Stimulated activated CD8-positive, alpha-beta memory T cell treated with anti-CD3 and anti-CD28 coated beads, Interleukin-4, amount 100 ng/mL, for 4 hours (primary cell): ENCODE measurements at regions not wholly inside any gene's neighbourhood (a gene's known extent, or its start where the extent isn't known, plus 50 kb on each side); places are given as distances from the start of the nearest gene placed in this dataset.

Experiments used
- DNase-seq, 2 donors: peaks; one replicate each; pipeline ENCODE4 v3.0.0-alpha.2; 2020; ENCODE audit warnings: low read depth in 2 of 2, low spot score in 1 of 2

GRCh38 chr13:58728126-58728525 lies 1096.6 kb downstream of the PCDH17 start:
- DNase-seq: no peak

GRCh38 chr13:58729361-58729760 lies 1097.8 kb downstream of the PCDH17 start:
- no peak for DNase-seq

- no peak for DNase-seq
Measured at GRCh38 chr13:58744686-58745085, 1113.1 kb downstream of the PCDH17 start.

- no peak for DNase-seq
Measured at GRCh38 chr13:58767566-58767965, 1136.0 kb downstream of the PCDH17 start.

GRCh38 chr13:58773280-58773859 lies 1141.8 kb downstream of the PCDH17 start:
- DNase-seq: no peak

- no peak for DNase-seq
Measured at GRCh38 chr13:58782736-58783135, 1151.2 kb downstream of the PCDH17 start.

- DNase-seq: no peak
Measured at GRCh38 chr13:58792854-58793253, 1161.3 kb downstream of the PCDH17 start.

GRCh38 chr13:58795715-58796114 lies 1164.2 kb downstream of the PCDH17 start:
- no peak for DNase-seq

GRCh38 chr13:58804832-58805231 lies 1173.3 kb downstream of the PCDH17 start:
- no peak for DNase-seq

- DNase-seq: no peak
Measured at GRCh38 chr13:58806401-58806800, 1174.9 kb downstream of the PCDH17 start.

- no peak for DNase-seq
Measured at GRCh38 chr13:58823701-58824100, 1192.2 kb downstream of the PCDH17 start.

GRCh38 chr13:58827904-58828303 lies 1196.4 kb downstream of the PCDH17 start:
- DNase-seq: no peak

GRCh38 chr13:58830841-58831240 lies 1199.3 kb downstream of the PCDH17 start:
- no peak for DNase-seq

- no peak for DNase-seq
Measured at GRCh38 chr13:58838615-58839014, 1207.1 kb downstream of the PCDH17 start.

- DNase-seq: no peak
Measured at GRCh38 chr13:58843071-58843470, 1211.5 kb downstream of the PCDH17 start.

- DNase-seq: no peak
Measured at GRCh38 chr13:58843567-58843966, 1212.0 kb downstream of the PCDH17 start.

- no peak for DNase-seq
Measured at GRCh38 chr13:58850161-58850560, 1218.6 kb downstream of the PCDH17 start.

- no peak for DNase-seq
Measured at GRCh38 chr13:58852076-58852475, 1220.5 kb downstream of the PCDH17 start.

GRCh38 chr13:58855283-58855682 lies 1223.7 kb downstream of the PCDH17 start:
- DNase-seq: no peak

- no peak for DNase-seq
Measured at GRCh38 chr13:58858870-58859371, 1227.4 kb downstream of the PCDH17 start.

GRCh38 chr13:58865286-58865685 lies 1233.7 kb downstream of the PCDH17 start:
- no peak for DNase-seq

- no peak for DNase-seq
Measured at GRCh38 chr13:58869566-58869965, 1238.0 kb downstream of the PCDH17 start.

- DNase-seq: no peak
Measured at GRCh38 chr13:58876473-58876872, 1244.9 kb downstream of the PCDH17 start.
